ENCODE measurements at regions not wholly inside any gene's neighbourhood (a gene's known extent, or its start where the extent isn't known, plus 50 kb on each side); places are given as distances from the start of the nearest gene placed in this dataset.

GRCh38 chr4:185909972-185910371 is 98.0 kb upstream of the SORBS2 start:
- H3K36me3 Mint-ChIP-seq: no peaks in the 10 kb centered on the region
- Histone ChIP-seq H3K9me3 (ENCODE audit: low read depth) (no peaks in the 10 kb centered on the region), H3K27ac (no peak overlapping the region), H3K4me1 (no peaks in the 10 kb centered on the region), H3K4me3 (no peak overlapping the region), H3K27me3 (no peaks in the 10 kb centered on the region), H3K4me2 (no peak overlapping the region), H3K9ac (no peak overlapping the region), H4K20me1 (ENCODE audit: low read depth) (no peaks in the 10 kb centered on the region), H3K36me3 (no peaks in the 10 kb centered on the region), H2AFZ (replicated peaks) (no peak overlapping the region), H3K79me2 (ENCODE audit: low read depth) (no peaks in the 10 kb centered on the region), H3F3A (ENCODE audit: low read depth) (no peaks in the 10 kb centered on the region)
- H3K4me1 Mint-ChIP-seq: peaks cover 9% of the 10 kb centered on the region
- H3K27ac Mint-ChIP-seq: no peak overlapping the region
- H3K9me3 Mint-ChIP-seq: no peaks in the 10 kb centered on the region
- DNase-seq (ENCODE audit: low spot score): no peak
- no peaks in the 10 kb centered on the region for H3K27me3 Mint-ChIP-seq (ENCODE audit: insufficient read depth, low read depth)
- no peak overlapping the region for H3K4me3 Mint-ChIP-seq
- TF ChIP-seq CTCF (IDR thresholded peaks at IDR 0.05) (no peak), EZH2phosphoT487 (IDR thresholded peaks at IDR 0.05) (no peak), EZH2 (IDR thresholded peaks at IDR 0.05) (no peak)

GRCh38 chr4:185911556-185912064 is 99.6 kb upstream of the SORBS2 start:
- Histone ChIP-seq H3K9ac (no peak overlapping the region), H3K27me3 (no peaks in the 10 kb centered on the region), H4K20me1 (ENCODE audit: low read depth) (no peaks in the 10 kb centered on the region), H3K4me2 (no peak overlapping the region), H2AFZ (replicated peaks) (no peak overlapping the region), H3K4me1 (no peaks in the 10 kb centered on the region), H3K27ac (no peak overlapping the region), H3K36me3 (no peaks in the 10 kb centered on the region), H3K4me3 (no peak overlapping the region), H3K79me2 (ENCODE audit: low read depth) (no peaks in the 10 kb centered on the region), H3K9me3 (ENCODE audit: low read depth) (no peaks in the 10 kb centered on the region), H3F3A (ENCODE audit: low read depth) (no peaks in the 10 kb centered on the region)
- Mint-ChIP-seq H3K36me3 (no peaks in the 10 kb centered on the region), H3K9me3 (peaks cover 3% of the 10 kb centered on the region), H3K27me3 (ENCODE audit: insufficient read depth, low read depth) (peaks cover 5% of the 10 kb centered on the region), H3K4me3 (no peak overlapping the region), H3K27ac (no peak overlapping the region), H3K4me1 (peaks cover 17% of the 10 kb centered on the region)
- no peak for TF ChIP-seq EZH2phosphoT487 (IDR thresholded peaks at IDR 0.05)
- no peak for DNase-seq (ENCODE audit: low spot score)

GRCh38 chr4:185912779-185913178 is 100.8 kb upstream of the SORBS2 start:
- H3K4me3 Mint-ChIP-seq: no peak overlapping the region
- no peaks in the 10 kb centered on the region for H3K4me1 ChIP-seq
- H3K36me3 ChIP-seq: no peaks in the 10 kb centered on the region
- H3K27me3 Mint-ChIP-seq (ENCODE audit: insufficient read depth, low read depth): peaks cover 5% of the 10 kb centered on the region
- no peak overlapping the region for H3K27ac ChIP-seq
- no peaks in the 10 kb centered on the region for H3K36me3 Mint-ChIP-seq
- H3K4me2 ChIP-seq: no peak overlapping the region
- H3K4me1 Mint-ChIP-seq: peaks cover 17% of the 10 kb centered on the region
- no peak for DNase-seq (ENCODE audit: low spot score)
- H3K4me3 ChIP-seq: no peak overlapping the region
- peaks cover 3% of the 10 kb centered on the region for H3K9me3 Mint-ChIP-seq
- H3K9ac ChIP-seq: no peak overlapping the region
- H3K27ac Mint-ChIP-seq: no peak overlapping the region
- no peak for TF ChIP-seq CTCF (IDR thresholded peaks at IDR 0.05)
- no peak for TF ChIP-seq EZH2 (IDR thresholded peaks at IDR 0.05)
- TF ChIP-seq EZH2phosphoT487 (IDR thresholded peaks at IDR 0.05): no peak
- no peaks in the 10 kb centered on the region for H3K9me3 ChIP-seq (ENCODE audit: low read depth)
- H3F3A ChIP-seq (ENCODE audit: low read depth): no peaks in the 10 kb centered on the region
- no peaks in the 10 kb centered on the region for H3K27me3 ChIP-seq
- H4K20me1 ChIP-seq (ENCODE audit: low read depth): no peaks in the 10 kb centered on the region
- no peaks in the 10 kb centered on the region for H3K79me2 ChIP-seq (ENCODE audit: low read depth)
- no peak overlapping the region for H2AFZ ChIP-seq (replicated peaks)

GRCh38 chr4:185914583-185915199 is 102.7 kb upstream of the SORBS2 start:
- Histone ChIP-seq H3K27me3 (no peaks in the 10 kb centered on the region), H3K79me2 (ENCODE audit: low read depth) (no peaks in the 10 kb centered on the region), H3K4me2 (no peak overlapping the region), H3F3A (ENCODE audit: low read depth) (no peaks in the 10 kb centered on the region), H3K27ac (no peak overlapping the region), H4K20me1 (ENCODE audit: low read depth) (no peaks in the 10 kb centered on the region), H3K9ac (no peak overlapping the region), H2AFZ (replicated peaks) (no peak overlapping the region), H3K4me1 (no peaks in the 10 kb centered on the region), H3K4me3 (no peak overlapping the region), H3K36me3 (no peaks in the 10 kb centered on the region), H3K9me3 (ENCODE audit: low read depth) (no peaks in the 10 kb centered on the region)
- no peak overlapping the region for H3K4me3 Mint-ChIP-seq
- peaks cover 17% of the 10 kb centered on the region for H3K4me1 Mint-ChIP-seq
- H3K27me3 Mint-ChIP-seq (ENCODE audit: insufficient read depth, low read depth): peaks cover 8% of the 10 kb centered on the region
- peaks cover 3% of the 10 kb centered on the region for H3K9me3 Mint-ChIP-seq
- TF ChIP-seq EZH2 (IDR thresholded peaks at IDR 0.05): no peak
- TF ChIP-seq CTCF (IDR thresholded peaks at IDR 0.05): no peak
- no peak for TF ChIP-seq EZH2phosphoT487 (IDR thresholded peaks at IDR 0.05)
- DNase-seq (ENCODE audit: low spot score): no peak
- H3K36me3 Mint-ChIP-seq: no peaks in the 10 kb centered on the region
- no peak overlapping the region for H3K27ac Mint-ChIP-seq

All from neural progenitor cell (in vitro differentiated cells).